Activated CD4-positive, alpha-beta memory T cell treated with anti-CD3 and anti-CD28 coated beads, Interleukin-2, amount 10 ng/mL, durations not matched to agents 7 days and 5 days (primary cell): ENCODE measurements at regions not wholly inside any gene's neighbourhood (a gene's known extent, or its start where the extent isn't known, plus 50 kb on each side); places are given as distances from the start of the nearest gene placed in this dataset.

Experiments used
- CTCF ChIA-PET: fragments of 350-600 bp; sonication (Branson Sonifier 250); formaldehyde crosslinking; loops from one replicate; lab custom pipeline; 2021; ENCODE audit warnings: antibody characterized with exemption, inconsistent platforms; lab: Charles Lee
- POLR2A ChIA-PET: fragments of 350-600 bp; sonication (Branson Sonifier 250); formaldehyde crosslinking; loops from one replicate; lab custom pipeline; 2021; ENCODE audit warnings: antibody characterized with exemption; lab: Charles Lee
- DNase-seq: peaks from one replicate; pipeline ENCODE4 v3.0.0-alpha.2; 2020
- H3K27ac Mint-ChIP-seq: one replicate; pipeline ENCODE4 v1.8.0; 2021; ENCODE audit warnings: mild to moderate bottlenecking, mixed read lengths
- H3K27me3 Mint-ChIP-seq: one replicate; pipeline ENCODE4 v1.8.0; 2021; ENCODE audit warnings: mixed read lengths
- H3K36me3 Mint-ChIP-seq: one replicate; pipeline ENCODE4 v1.8.0; 2021; ENCODE audit warnings: low read depth, mixed read lengths
- H3K4me1 Mint-ChIP-seq: one replicate; pipeline ENCODE4 v1.8.0; 2021; ENCODE audit warnings: mixed read lengths
- H3K4me3 Mint-ChIP-seq: one replicate; pipeline ENCODE4 v1.8.0; 2021; ENCODE audit warnings: mild to moderate bottlenecking, mixed read lengths
- H3K9me3 Mint-ChIP-seq: one replicate; pipeline ENCODE4 v1.8.0; 2021; ENCODE audit warnings: mixed read lengths

GRCh38 chr1:232551386-232551785, 78.5 kb downstream of the SIPA1L2 start:
- Mint-ChIP-seq H3K4me3 (no peak overlapping the region), H3K9me3 (no peaks in the 10 kb centered on the region), H3K27me3 (no peaks in the 10 kb centered on the region), H3K27ac (no peak overlapping the region), H3K36me3 (no peaks in the 10 kb centered on the region), H3K4me1 (no peaks in the 10 kb centered on the region)
- DNase-seq: no peak
- ChIA-PET CTCF (no interaction called here), POLR2A (no interaction called here)

GRCh38 chr1:232550007-232550406, 79.9 kb downstream of the SIPA1L2 start:
- no peaks in the 10 kb centered on the region for H3K4me1 Mint-ChIP-seq
- CTCF ChIA-PET: no interaction called here

GRCh38 chr1:232548691-232549090, 81.2 kb downstream of the SIPA1L2 start:
- H3K27ac Mint-ChIP-seq: no peak overlapping the region
- ChIA-PET CTCF (no interaction called here), POLR2A (no interaction called here)
- H3K4me3 Mint-ChIP-seq: no peak overlapping the region
- no peak for DNase-seq
- no peaks in the 10 kb centered on the region for H3K27me3 Mint-ChIP-seq
- H3K36me3 Mint-ChIP-seq: no peaks in the 10 kb centered on the region
- no peaks in the 10 kb centered on the region for H3K4me1 Mint-ChIP-seq
- no peaks in the 10 kb centered on the region for H3K9me3 Mint-ChIP-seq

More at GRCh38 chr1:232550007-232550406, 79.9 kb downstream of the SIPA1L2 start:
- no peaks in the 10 kb centered on the region for H3K9me3 Mint-ChIP-seq
- POLR2A ChIA-PET: no interaction called here
- H3K27me3 Mint-ChIP-seq: no peaks in the 10 kb centered on the region
- no peak overlapping the region for H3K27ac Mint-ChIP-seq
- DNase-seq: no peak
- H3K36me3 Mint-ChIP-seq: no peaks in the 10 kb centered on the region
- no peak overlapping the region for H3K4me3 Mint-ChIP-seq

GRCh38 chr1:232547938-232548484, 81.9 kb downstream of the SIPA1L2 start:
- Mint-ChIP-seq H3K4me3 (no peak overlapping the region), H3K27me3 (no peaks in the 10 kb centered on the region), H3K36me3 (no peaks in the 10 kb centered on the region), H3K4me1 (no peaks in the 10 kb centered on the region), H3K27ac (no peak overlapping the region), H3K9me3 (no peaks in the 10 kb centered on the region)
- DNase-seq: no peak
- ChIA-PET CTCF (no interaction called here), POLR2A (no interaction called here)

GRCh38 chr1:232542633-232543593, 87.0 kb downstream of the SIPA1L2 start:
- no peaks in the 10 kb centered on the region for H3K36me3 Mint-ChIP-seq
- H3K4me1 Mint-ChIP-seq: no peaks in the 10 kb centered on the region
- no peak for DNase-seq
- ChIA-PET CTCF (no interaction called here), POLR2A (no interaction called here)
- no peaks in the 10 kb centered on the region for H3K9me3 Mint-ChIP-seq
- no peak overlapping the region for H3K4me3 Mint-ChIP-seq
- no peaks in the 10 kb centered on the region for H3K27me3 Mint-ChIP-seq
- no peak overlapping the region for H3K27ac Mint-ChIP-seq

GRCh38 chr1:232538943-232539302, 91.0 kb downstream of the SIPA1L2 start:
- Mint-ChIP-seq H3K27ac (no peak overlapping the region), H3K9me3 (no peaks in the 10 kb centered on the region), H3K4me3 (no peak overlapping the region), H3K36me3 (no peaks in the 10 kb centered on the region), H3K4me1 (no peaks in the 10 kb centered on the region), H3K27me3 (no peaks in the 10 kb centered on the region)
- ChIA-PET POLR2A (no interaction called here), CTCF (no interaction called here)
- DNase-seq: no peak

- no peaks in the 10 kb centered on the region for H3K4me1 Mint-ChIP-seq
- no peak for DNase-seq
- POLR2A ChIA-PET: no interaction called here
- H3K4me3 Mint-ChIP-seq: no peak overlapping the region
- CTCF ChIA-PET: interaction anchor here (0.6 kb wide), 1 partner anchor 372 kb away, joined by 3 read pairs; no protein-coding TSS in a partner anchor
- no peaks in the 10 kb centered on the region for H3K27me3 Mint-ChIP-seq
- H3K36me3 Mint-ChIP-seq: no peaks in the 10 kb centered on the region
- no peaks in the 10 kb centered on the region for H3K9me3 Mint-ChIP-seq
- H3K27ac Mint-ChIP-seq: no peak overlapping the region
Observed at GRCh38 chr1:232538224-232538942, 91.5 kb downstream of the SIPA1L2 start.

- H3K27me3 Mint-ChIP-seq: no peaks in the 10 kb centered on the region
- CTCF ChIA-PET: no interaction called here
- POLR2A ChIA-PET: no interaction called here
- H3K4me1 Mint-ChIP-seq: no peaks in the 10 kb centered on the region
- H3K36me3 Mint-ChIP-seq: no peaks in the 10 kb centered on the region
- no peak for DNase-seq
- H3K9me3 Mint-ChIP-seq: no peaks in the 10 kb centered on the region
- no peak overlapping the region for H3K27ac Mint-ChIP-seq
- no peak overlapping the region for H3K4me3 Mint-ChIP-seq
Observed at GRCh38 chr1:232534552-232535517, 95.1 kb downstream of the SIPA1L2 start.

GRCh38 chr1:232533328-232533727, 96.6 kb downstream of the SIPA1L2 start:
- no peak for DNase-seq
- Mint-ChIP-seq H3K4me1 (peaks cover 10% of the 10 kb centered on the region), H3K4me3 (no peak overlapping the region), H3K36me3 (no peaks in the 10 kb centered on the region), H3K9me3 (no peaks in the 10 kb centered on the region), H3K27ac (no peak overlapping the region), H3K27me3 (no peaks in the 10 kb centered on the region)
- CTCF ChIA-PET: no interaction called here
- POLR2A ChIA-PET: no interaction called here

- H3K27me3 Mint-ChIP-seq: no peaks in the 10 kb centered on the region
- H3K27ac Mint-ChIP-seq: no peak overlapping the region
- DNase-seq: no peak
- peaks cover 10% of the 10 kb centered on the region for H3K4me1 Mint-ChIP-seq
- no peaks in the 10 kb centered on the region for H3K36me3 Mint-ChIP-seq
- H3K4me3 Mint-ChIP-seq: no peak overlapping the region
- ChIA-PET POLR2A (no interaction called here), CTCF (no interaction called here)
- no peaks in the 10 kb centered on the region for H3K9me3 Mint-ChIP-seq
Observed at GRCh38 chr1:232532901-232533300, 97.0 kb downstream of the SIPA1L2 start.

- no peak overlapping the region for H3K27ac Mint-ChIP-seq
- POLR2A ChIA-PET: no interaction called here
- no peaks in the 10 kb centered on the region for H3K27me3 Mint-ChIP-seq
- no peaks in the 10 kb centered on the region for H3K9me3 Mint-ChIP-seq
- DNase-seq: no peak
- no peaks in the 10 kb centered on the region for H3K36me3 Mint-ChIP-seq
- H3K4me3 Mint-ChIP-seq: no peak overlapping the region
- CTCF ChIA-PET: no interaction called here
- peaks cover 10% of the 10 kb centered on the region for H3K4me1 Mint-ChIP-seq
Observed at GRCh38 chr1:232531291-232531690, 98.6 kb downstream of the SIPA1L2 start.

- no peak overlapping the region for H3K27ac Mint-ChIP-seq
- no peaks in the 10 kb centered on the region for H3K9me3 Mint-ChIP-seq
- no peak for DNase-seq
- H3K36me3 Mint-ChIP-seq: no peaks in the 10 kb centered on the region
- no peak overlapping the region for H3K4me3 Mint-ChIP-seq
- peaks cover 10% of the 10 kb centered on the region for H3K4me1 Mint-ChIP-seq
- ChIA-PET POLR2A (no interaction called here), CTCF (no interaction called here)
- H3K27me3 Mint-ChIP-seq: no peaks in the 10 kb centered on the region
Observed at GRCh38 chr1:232529747-232530146, 100.2 kb downstream of the SIPA1L2 start.
